NB4 (cell line): ENCODE measurements at regions not wholly inside any gene's neighbourhood (a gene's known extent, or its start where the extent isn't known, plus 50 kb on each side); places are given as distances from the start of the nearest gene placed in this dataset.

ENCODE experiments used
- DNase-seq: peaks from one replicate; pipeline ENCODE4 v3.0.0; 2010; ENCODE audit warnings: low read depth
- H3K4me3 ChIP-seq: one replicate; pipeline ENCODE4 v1.5.1; 2011; ENCODE audit warnings: mild to moderate bottlenecking, low read depth, low read length, moderate library complexity
- CTCF ChIP-seq: IDR thresholded peaks from one replicate; pipeline ENCODE4 v1.5.1; 2012; ENCODE audit warnings: low read depth, low read length
- MAX ChIP-seq: IDR thresholded peaks from 2 replicates; pipeline ENCODE4 v1.6.1; 2011; ENCODE audit warnings: low read depth, low read length
- MYC ChIP-seq: IDR thresholded peaks from 2 replicates; pipeline ENCODE4 v1.6.1; 2011; ENCODE audit warnings: low read depth, low read length
- POLR2A ChIP-seq: IDR thresholded peaks from 2 replicates; pipeline ENCODE4 v1.6.1; 2011; ENCODE audit warnings: mild to moderate bottlenecking; ENCODE audit not compliant: insufficient read length; ENCODE audit errors: extremely low read depth

GRCh38 chr5:106088462-106088861 is 1582.3 kb downstream of the EFNA5 start:
- no peak for DNase-seq
- no peak overlapping the region for H3K4me3 ChIP-seq
- TF ChIP-seq CTCF (no peak), MAX (no peak), POLR2A (no peak), MYC (no peak)

GRCh38 chr5:106086352-106086751 is 1584.4 kb downstream of the EFNA5 start:
- no peak for DNase-seq
- TF ChIP-seq MAX (no peak), POLR2A (no peak), CTCF (no peak), MYC (no peak)
- H3K4me3 ChIP-seq, result no peak overlapping the region

- H3K4me3 ChIP-seq, result no peak overlapping the region
- no peak for TF ChIP-seq MYC
- DNase-seq, result no peak
Observed at GRCh38 chr5:106085556-106085955, 1585.2 kb downstream of the EFNA5 start.

- TF ChIP-seq MYC (no peak), POLR2A (no peak), CTCF (no peak), MAX (no peak)
- no peak for DNase-seq
- no peak overlapping the region for H3K4me3 ChIP-seq
Observed at GRCh38 chr5:106085136-106085535, 1585.6 kb downstream of the EFNA5 start.

- no peak overlapping the region for H3K4me3 ChIP-seq
- TF ChIP-seq MAX (no peak), CTCF (no peak), MYC (no peak), POLR2A (no peak)
- no peak for DNase-seq
Observed at GRCh38 chr5:106080535-106080934, 1590.2 kb downstream of the EFNA5 start.

GRCh38 chr5:106076655-106077054 is 1594.1 kb downstream of the EFNA5 start:
- DNase-seq, result no peak
- H3K4me3 ChIP-seq, result no peak overlapping the region
- TF ChIP-seq MAX (no peak), MYC (no peak), CTCF (no peak), POLR2A (no peak)
